HG03135 (cell line): ENCODE measurements at regions not wholly inside any gene's neighbourhood (a gene's known extent, or its start where the extent isn't known, plus 50 kb on each side); places are given as distances from the start of the nearest gene placed in this dataset.
"Not testable (repeated sequence)": the region's sequence is repeated elsewhere in the genome, so short reads cannot be mapped to it uniquely, and the experiment has no call there.

Source experiments
- ATAC-seq: cut with Tn5 transposase; IDR thresholded peaks from one replicate; pipeline ENCODE4 v1.9.1; 2021; ENCODE audit warnings: mild to moderate bottlenecking, moderate library complexity; ENCODE audit not compliant: unreplicated experiment

- ATAC-seq: not testable (repeated sequence)
Measured at GRCh38 chr7:136431736-136432135, 436.7 kb upstream of the CHRM2 start.

- no peak for ATAC-seq
Measured at GRCh38 chr7:136424058-136424457, 444.4 kb upstream of the CHRM2 start.

- not testable (repeated sequence) for ATAC-seq
Measured at GRCh38 chr7:136419740-136420139, 442.6 kb upstream of the MTPN start.

GRCh38 chr7:136412952-136413351 is 435.8 kb upstream of the MTPN start:
- ATAC-seq: no peak

GRCh38 chr7:136405931-136406777 is 429.0 kb upstream of the MTPN start:
- peak; percentile 97 for ATAC-seq

- no peak for ATAC-seq
Measured at GRCh38 chr7:136403591-136403990, 426.4 kb upstream of the MTPN start.

GRCh38 chr7:136400877-136401276 is 423.7 kb upstream of the MTPN start:
- ATAC-seq: no peak

- no peak for ATAC-seq
Measured at GRCh38 chr7:136399385-136399784, 422.2 kb upstream of the MTPN start.

- ATAC-seq: no peak
Measured at GRCh38 chr7:136392856-136393255, 415.7 kb upstream of the MTPN start.

GRCh38 chr7:136391371-136391770 is 414.2 kb upstream of the MTPN start:
- ATAC-seq: no peak

GRCh38 chr7:136389933-136390332 is 412.8 kb upstream of the MTPN start:
- ATAC-seq: no peak

GRCh38 chr7:136386876-136387275 is 409.7 kb upstream of the MTPN start:
- ATAC-seq: no peak

GRCh38 chr7:136371409-136371808 is 394.2 kb upstream of the MTPN start:
- not testable (repeated sequence) for ATAC-seq

GRCh38 chr7:136370137-136370536 is 393.0 kb upstream of the MTPN start:
- ATAC-seq: no peak

GRCh38 chr7:136369225-136369624 is 392.1 kb upstream of the MTPN start:
- ATAC-seq: no peak

GRCh38 chr7:136359333-136359903 is 382.3 kb upstream of the MTPN start:
- peak; percentile 96 for ATAC-seq

- ATAC-seq: peak; percentile 67
Measured at GRCh38 chr7:136353287-136353686, 376.1 kb upstream of the MTPN start.

GRCh38 chr7:136348542-136349192 is 371.5 kb upstream of the MTPN start:
- ATAC-seq: no peak

- ATAC-seq: no peak
Measured at GRCh38 chr7:136348142-136348541, 371.0 kb upstream of the MTPN start.

GRCh38 chr7:136347488-136347887 is 370.3 kb upstream of the MTPN start:
- ATAC-seq: no peak

GRCh38 chr7:136342251-136342650 is 365.1 kb upstream of the MTPN start:
- ATAC-seq: no peak

GRCh38 chr7:136339464-136339863 is 362.3 kb upstream of the MTPN start:
- no peak for ATAC-seq
